Thyroid gland (tissue), 4 donors: ENCODE measurements at regions not wholly inside any gene's neighbourhood (a gene's known extent, or its start where the extent isn't known, plus 50 kb on each side); places are given as distances from the start of the nearest gene placed in this dataset.

Experiments used
- DNase-seq, 2 donors: peaks; one replicate each; pipeline ENCODE4 v3.0.0-alpha.2; 2019
- H3K27ac ChIP-seq, 3 donors: fragments of 200-600 bp; sonication (generic); 1 replicate in 2 of 3; 2 replicates in 1 of 3; pipeline ENCODE4 v1.5.1; 2016 to 2019; ENCODE audit warnings: mild to moderate bottlenecking in 1 of 3, moderate library complexity in 1 of 3
- H3K27me3 ChIP-seq: fragments of 200-600 bp; sonication (generic); one replicate; pipeline ENCODE4 v1.5.1; 2019
- H3K36me3 ChIP-seq, 2 donors: fragments of 200-600 bp; sonication (generic); one replicate each; pipeline ENCODE4 v1.5.1; 2016 to 2019
- H3K4me1 ChIP-seq, 2 donors: fragments of 200-600 bp; sonication (generic); one replicate each; pipeline ENCODE4 v1.5.1; 2017 to 2019
- H3K4me3 ChIP-seq, 3 donors: fragments of 200-600 bp; sonication (generic); replicated peaks in 1 of 3; 1 replicate in 2 of 3; 2 replicates in 1 of 3; pipeline ENCODE4 v1.5.1; 2016; ENCODE audit warnings: mild to moderate bottlenecking in 1 of 3
- H3K9me3 ChIP-seq: fragments of 200-600 bp; sonication (generic); one replicate; pipeline ENCODE4 v1.5.1; 2017
- CTCF ChIP-seq, 6 experiments: fragments of 200-600 bp in 3 of 6; fragments of 450-650 bp in 3 of 6; sonication (generic) in 3 of 6; IDR thresholded peaks; one replicate each; pipeline ENCODE4 v1.5.1; 2016 to 2019; ENCODE audit warnings: antibody characterized with exemption in 6 of 6, mild to moderate bottlenecking in 2 of 6, inconsistent platforms in 1 of 6, moderate library complexity in 1 of 6
- POLR2A ChIP-seq, 2 donors: fragments of 450-650 bp; IDR thresholded peaks; one replicate each; pipeline ENCODE4 v1.6.1; 2017; ENCODE audit warnings: antibody characterized with exemption in 2 of 2, mild to moderate bottlenecking in 2 of 2, moderate library complexity in 1 of 2
- WGBS, 2 donors: methylation state at CpG; one replicate each; pipeline ENCODE4 v1.1.5; 2017; 5-methylcytosine and 5-hydroxymethylcytosine counted together
- intact Hi-C: fragments of 100-400 bp; cut with DNase I; formaldehyde crosslinking; loops from one replicate; pipeline ENCODE4 v1.15.1; 2023

DNA sequence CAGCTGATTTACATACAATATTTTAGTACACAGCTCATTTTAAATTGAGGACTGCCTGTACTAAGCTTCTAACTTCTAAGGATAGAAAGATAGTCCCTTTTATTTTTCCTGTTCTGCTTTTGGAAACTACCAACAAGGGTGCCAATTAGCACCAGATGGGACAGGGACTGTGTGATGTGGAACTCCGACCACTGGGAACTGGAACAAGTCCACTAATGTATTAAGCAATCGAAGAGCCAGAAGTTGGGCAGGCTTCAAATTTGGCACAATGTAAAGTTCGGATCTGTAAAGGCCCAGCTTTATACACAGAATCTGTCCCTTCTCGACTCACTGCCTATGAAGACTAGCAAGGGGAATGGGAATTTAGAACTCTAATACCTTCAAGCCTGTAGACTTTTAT, 149.3 kb downstream of the ZC3H11B start:
- 78 to 86% methylated on average over 4 of the region's 4 CpGs for WGBS, 2 donors
- Histone ChIP-seq H3K4me1 (no peaks in the 10 kb centered on the region), H3K9me3 (no peaks in the 10 kb centered on the region), H3K27me3 (no peaks in the 10 kb centered on the region), H3K36me3 (no peaks in the 10 kb centered on the region), H3K27ac (no peak overlapping the region), H3K4me3 (no peak overlapping the region)
- DNase-seq: no peak
- TF ChIP-seq POLR2A (IDR thresholded peaks at IDR 0.05) (no peak), CTCF (IDR thresholded peaks at IDR 0.05) (no peak)
- intact Hi-C loops: no loop called here

- intact Hi-C loops: no loop called here
- DNase-seq: no peak
- WGBS, 2 donors: 89 to 93% methylated on average over 1 of the region's 1 CpG
- TF ChIP-seq CTCF (IDR thresholded peaks at IDR 0.05): no peak
- TF ChIP-seq POLR2A (IDR thresholded peaks at IDR 0.05): no peak
- Histone ChIP-seq H3K9me3 (no peaks in the 10 kb centered on the region), H3K27me3 (no peaks in the 10 kb centered on the region), H3K36me3 (no peaks in the 10 kb centered on the region), H3K27ac (no peak overlapping the region), H3K4me3 (no peak overlapping the region), H3K4me1 (no peaks in the 10 kb centered on the region)
Measured at GRCh38 chr1:219461981-219462400, 150.9 kb downstream of the ZC3H11B start.

- TF ChIP-seq POLR2A (IDR thresholded peaks at IDR 0.05): no peak
- TF ChIP-seq CTCF (IDR thresholded peaks at IDR 0.05): no peak
- H3K27ac ChIP-seq: no peak overlapping the region
- no peaks in the 10 kb centered on the region for H3K36me3 ChIP-seq
- H3K27me3 ChIP-seq: no peaks in the 10 kb centered on the region
- no peaks in the 10 kb centered on the region for H3K9me3 ChIP-seq
- no peak for DNase-seq
- H3K4me1 ChIP-seq: no peaks in the 10 kb centered on the region
- no peak overlapping the region for H3K4me3 ChIP-seq
- 52 to 67% methylated on average over 11 of the region's 11 CpGs for WGBS, 2 donors
- intact Hi-C loops: no loop called here
Measured at GRCh38 chr1:219460896-219461815, 151.7 kb downstream of the ZC3H11B start.

DNA sequence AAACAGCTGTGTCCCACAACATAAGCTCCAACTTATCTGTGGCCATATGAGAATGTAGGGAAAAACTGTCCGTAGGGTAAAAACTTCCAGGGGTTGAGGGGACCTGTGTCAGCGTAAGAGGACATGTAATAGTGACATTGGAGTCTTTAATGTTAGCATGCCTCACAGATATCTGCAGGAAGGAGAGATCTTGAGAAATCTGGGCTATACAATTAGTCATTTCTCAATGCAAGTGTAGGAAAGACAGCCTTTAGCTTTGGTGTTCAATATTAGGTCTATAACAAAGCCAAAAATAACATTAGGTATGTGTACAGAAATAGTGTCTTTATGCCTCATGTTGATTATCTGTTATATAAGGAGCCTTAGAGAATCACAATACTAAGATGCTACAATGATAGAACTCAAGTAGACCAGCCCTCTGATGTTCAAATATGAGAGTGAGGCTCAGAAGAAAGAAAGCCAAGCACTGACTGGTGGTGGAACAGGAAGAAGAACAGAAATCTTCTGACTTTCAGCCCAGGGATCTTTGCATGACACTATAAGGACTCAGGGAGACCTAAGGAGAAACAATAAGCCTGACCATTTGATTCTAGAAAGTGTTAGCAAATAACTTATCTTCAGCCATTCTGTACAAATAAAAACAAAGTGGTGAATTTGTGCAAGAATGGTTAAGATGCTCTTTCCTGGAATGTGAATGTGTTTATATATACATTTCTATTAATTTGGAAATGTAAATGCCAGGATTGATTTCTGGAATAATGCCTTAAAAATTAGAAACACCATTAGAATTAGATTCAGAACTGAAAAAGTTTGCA, 152.6 kb downstream of the ZC3H11B start:
- no peaks in the 10 kb centered on the region for H3K27me3 ChIP-seq
- intact Hi-C loops: no loop called here
- 90 to 91% methylated on average over 2 of the region's 2 CpGs for WGBS, 2 donors
- H3K4me3 ChIP-seq: no peak overlapping the region
- H3K36me3 ChIP-seq: no peaks in the 10 kb centered on the region
- no peak overlapping the region for H3K27ac ChIP-seq
- H3K9me3 ChIP-seq: no peaks in the 10 kb centered on the region
- TF ChIP-seq CTCF (IDR thresholded peaks at IDR 0.05): no peak
- TF ChIP-seq POLR2A (IDR thresholded peaks at IDR 0.05): no peak
- no peak for DNase-seq
- no peaks in the 10 kb centered on the region for H3K4me1 ChIP-seq
